H9 (cell line): ENCODE measurements at regions not wholly inside any gene's neighbourhood (a gene's known extent, or its start where the extent isn't known, plus 50 kb on each side); places are given as distances from the start of the nearest gene placed in this dataset.

Experiments used
- DNase-seq: peaks from one replicate; pipeline ENCODE4 v3.0.0-alpha.2; 2017
- H2AFZ ChIP-seq: one replicate; pipeline ENCODE4 v1.6.1; 2013; ENCODE audit warnings: mild to moderate bottlenecking, low read length, control low read depth, moderate library complexity
- H2AK5ac ChIP-seq: 2 replicates; pipeline ENCODE4 v1.6.1; 2013; ENCODE audit warnings: low read length, control low read depth, mixed read lengths; ENCODE audit not compliant: insufficient read length
- H2BK120ac ChIP-seq: one replicate; pipeline ENCODE4 v1.6.1; 2013; ENCODE audit warnings: low read depth, mild to moderate bottlenecking, low read length, control low read depth, inconsistent platforms; ENCODE audit not compliant: poor library complexity, severe bottlenecking
- H2BK12ac ChIP-seq: 2 replicates; pipeline ENCODE4 v1.6.1; 2013; ENCODE audit warnings: low read length, control low read depth, mixed read lengths, low read depth; ENCODE audit not compliant: insufficient read length
- H2BK15ac ChIP-seq: 2 replicates; pipeline ENCODE4 v1.6.1; 2013; ENCODE audit warnings: low read depth, low read length, control low read depth
- H2BK20ac ChIP-seq: one replicate; pipeline ENCODE4 v1.6.1; 2013; ENCODE audit warnings: low read depth, mild to moderate bottlenecking, low read length, control low read depth, inconsistent platforms; ENCODE audit not compliant: poor library complexity, severe bottlenecking
- H2BK5ac ChIP-seq: 2 replicates; pipeline ENCODE4 v1.6.1; 2013; ENCODE audit warnings: low read length, control low read depth, mixed read lengths; ENCODE audit not compliant: insufficient read length
- H3K14ac ChIP-seq: 2 replicates; pipeline ENCODE4 v1.6.1; 2013; ENCODE audit warnings: low read length, control low read depth; ENCODE audit not compliant: insufficient read depth
- H3K18ac ChIP-seq: 2 replicates; pipeline ENCODE4 v1.6.1; 2013; ENCODE audit warnings: low read depth, mild to moderate bottlenecking, mixed read lengths, low read length, control low read depth; ENCODE audit not compliant: insufficient read length
- H3K23ac ChIP-seq: 2 replicates; pipeline ENCODE4 v1.6.1; 2013; ENCODE audit warnings: low read length, control low read depth, mixed read lengths, low read depth; ENCODE audit not compliant: insufficient read length
- H3K23me2 ChIP-seq: 2 replicates; pipeline ENCODE4 v1.6.1; 2013; ENCODE audit warnings: low read depth, mild to moderate bottlenecking, mixed read lengths, low read length, control low read depth; ENCODE audit not compliant: insufficient read length, poor library complexity, severe bottlenecking
- H3K27ac ChIP-seq: 2 replicates; pipeline ENCODE4 v1.5.1; 2013; ENCODE audit warnings: low read length, control low read depth, mixed read lengths, low read depth; ENCODE audit not compliant: insufficient read length
- H3K27me3 ChIP-seq: 2 replicates; pipeline ENCODE4 v1.6.1; 2013; ENCODE audit warnings: low read length, control low read depth, inconsistent platforms; ENCODE audit not compliant: insufficient read depth
- H3K4ac ChIP-seq: 2 replicates; pipeline ENCODE4 v1.6.1; 2013; ENCODE audit warnings: low read depth, mild to moderate bottlenecking, control low read depth, inconsistent platforms, low read length, moderate library complexity
- H3K4me1 ChIP-seq: 2 replicates; pipeline ENCODE4 v1.6.1; 2013; ENCODE audit warnings: low read length, control low read depth, inconsistent platforms; ENCODE audit not compliant: insufficient read depth
- H3K4me2 ChIP-seq: 2 replicates; pipeline ENCODE4 v1.6.1; 2013; ENCODE audit warnings: low read length, control low read depth, mixed read lengths; ENCODE audit not compliant: insufficient read length, insufficient read depth
- H3K56ac ChIP-seq: 2 replicates; pipeline ENCODE4 v1.6.1; 2013; ENCODE audit warnings: low read depth, mild to moderate bottlenecking, mixed read lengths, low read length, control low read depth; ENCODE audit not compliant: insufficient read length
- H3K79me1 ChIP-seq: 2 replicates; pipeline ENCODE4 v1.6.1; 2013; ENCODE audit warnings: low read depth, mild to moderate bottlenecking, moderate library complexity, low read length, control low read depth, inconsistent platforms; ENCODE audit not compliant: insufficient read depth, poor library complexity, severe bottlenecking
- H3K79me2 ChIP-seq: 2 replicates; pipeline ENCODE4 v1.6.1; 2013; ENCODE audit warnings: low read length, control low read depth, inconsistent platforms; ENCODE audit not compliant: insufficient read depth
- H3K9ac ChIP-seq: 2 replicates; pipeline ENCODE4 v1.6.1; 2013; ENCODE audit warnings: low read length, control low read depth, mixed read lengths; ENCODE audit not compliant: insufficient read length; ENCODE audit errors: extremely low read depth
- H3K9me3 ChIP-seq: one replicate; pipeline ENCODE4 v1.6.1; 2013; ENCODE audit warnings: low read depth, low read length, inconsistent platforms; ENCODE audit not compliant: control insufficient read depth
- H3T11ph ChIP-seq: one replicate; pipeline ENCODE4 v1.6.1; 2013; ENCODE audit warnings: mild to moderate bottlenecking, low read length, control low read depth, inconsistent platforms
- H4K20me1 ChIP-seq: one replicate; pipeline ENCODE4 v1.6.1; 2013; ENCODE audit not compliant: control insufficient read depth, insufficient read length, insufficient read depth
- H4K5ac ChIP-seq: 2 replicates; pipeline ENCODE4 v1.6.1; 2013; ENCODE audit warnings: low read depth, mild to moderate bottlenecking, mixed read lengths, low read length, control low read depth; ENCODE audit not compliant: insufficient read length
- H4K8ac ChIP-seq: replicated peaks from 2 replicates; pipeline ENCODE4 v1.6.1; 2013; ENCODE audit warnings: low read length, control low read depth, mixed read lengths, low read depth; ENCODE audit not compliant: insufficient read length
- H4K91ac ChIP-seq: 2 replicates; pipeline ENCODE4 v1.6.1; 2013; ENCODE audit warnings: low read depth, mild to moderate bottlenecking, moderate library complexity, mixed read lengths, low read length, control low read depth; ENCODE audit not compliant: insufficient read length
- H3K27ac Mint-ChIP-seq, 3 experiments: 2 replicates in 2 of 3; 3 replicates in 1 of 3; pipeline ENCODE4 v1.8.0; 2020 to 2021; ENCODE audit warnings: mixed read lengths in 3 of 3, mild to moderate bottlenecking in 1 of 3, moderate library complexity in 1 of 3
- H3K27me3 Mint-ChIP-seq: 2 replicates; pipeline ENCODE4 v1.8.0; 2021; ENCODE audit warnings: low read depth, mild to moderate bottlenecking, moderate library complexity, mixed read lengths
- H3K36me3 Mint-ChIP-seq, 3 experiments: 2 replicates in 2 of 3; 3 replicates in 1 of 3; pipeline ENCODE4 v1.8.0; 2020 to 2021; ENCODE audit warnings: low read depth in 3 of 3, mixed read lengths in 3 of 3; ENCODE audit not compliant: insufficient read depth in 1 of 3
- H3K4me1 Mint-ChIP-seq, 2 experiments: 2 replicates each; pipeline ENCODE4 v1.8.0; 2020; ENCODE audit warnings: mixed read lengths in 2 of 2
- H3K4me3 Mint-ChIP-seq, 2 experiments: 2 replicates in 1 of 2; 3 replicates in 1 of 2; pipeline ENCODE4 v1.8.0; 2020 to 2021; ENCODE audit warnings: mild to moderate bottlenecking in 2 of 2, mixed read lengths in 2 of 2, moderate library complexity in 1 of 2
- H3K9me3 Mint-ChIP-seq, 2 experiments: 2 replicates in 1 of 2; 3 replicates in 1 of 2; pipeline ENCODE4 v1.8.0; 2020; ENCODE audit warnings: mild to moderate bottlenecking in 2 of 2, mixed read lengths in 2 of 2, moderate library complexity in 1 of 2
- CTCF ChIP-seq: fragments of 200-600 bp; sonication (generic); conservative IDR thresholded peaks from 3 replicates; pipeline ENCODE4 v1.8.0; 2021; ENCODE audit warnings: antibody characterized with exemption, mild to moderate bottlenecking
- WGBS: extraction: QIAGEN DNeasy Blood & Tissue Kit; methylation state at CpG from one replicate; pipeline ENCODE4 v1.1.7; 2013; ENCODE audit warnings: missing lambda C conversion rate, low lambda C conversion rate, mixed read lengths; ENCODE audit not compliant: insufficient read length; ENCODE audit errors: extremely low coverage; 5-methylcytosine and 5-hydroxymethylcytosine counted together

- H4K20me1 ChIP-seq, result no peaks in the 10 kb centered on the region
- no peak overlapping the region for H3K9ac ChIP-seq
- H3T11ph ChIP-seq, result no peak overlapping the region
- Mint-ChIP-seq H3K27ac (no peak overlapping the region), H3K4me3 (no peak overlapping the region), H3K27me3 (no peaks in the 10 kb centered on the region), H3K4me1 (no peaks in the 10 kb centered on the region), H3K9me3 (peaks cover 0 to 2% of the 10 kb centered on the region in 2 experiments; a peak in 1 of 5 replicates), H3K36me3 (no peaks in the 10 kb centered on the region)
- H3K9me3 ChIP-seq, result no peaks in the 10 kb centered on the region
- H3K79me2 ChIP-seq, result no peaks in the 10 kb centered on the region
- no peaks in the 10 kb centered on the region for H3K27me3 ChIP-seq
- H3K4ac ChIP-seq, result no peak overlapping the region
- DNase-seq, result no peak
- no peak overlapping the region for H2BK12ac ChIP-seq
- H2AK5ac ChIP-seq, result no peak overlapping the region
- no peak overlapping the region for H3K18ac ChIP-seq
- TF ChIP-seq CTCF, result no peak
- H2BK15ac ChIP-seq, result no peak overlapping the region
- no peak overlapping the region for H3K4me2 ChIP-seq
- H3K79me1 ChIP-seq, result no peaks in the 10 kb centered on the region
- no peak overlapping the region for H4K5ac ChIP-seq
- no peak overlapping the region for H3K23ac ChIP-seq
- H2BK5ac ChIP-seq, result no peak overlapping the region
- no peak overlapping the region for H3K27ac ChIP-seq
- no CpG with 5 or more reads among the region's 2 CpGs for WGBS
- no peaks in the 10 kb centered on the region for H3K4me1 ChIP-seq
- H2AFZ ChIP-seq, result no peak overlapping the region
- H4K91ac ChIP-seq, result no peak overlapping the region
- no peak overlapping the region for H2BK20ac ChIP-seq
- no peaks in the 10 kb centered on the region for H3K23me2 ChIP-seq
- H2BK120ac ChIP-seq, result no peak overlapping the region
- no peak overlapping the region for H4K8ac ChIP-seq
- H3K56ac ChIP-seq, result no peak overlapping the region
- H3K14ac ChIP-seq, result no peak overlapping the region
These were observed 118.5 kb upstream of the FRMD6 start for GRCh38 chr14:51533160-51533559.
